WTC11 (cell line): ENCODE measurements at regions not wholly inside any gene's neighbourhood (a gene's known extent, or its start where the extent isn't known, plus 50 kb on each side); places are given as distances from the start of the nearest gene placed in this dataset.

ENCODE experiments used
- ESRRA ChIP-seq: sonication (generic); formaldehyde crosslinking; IDR thresholded peaks from 2 replicates; pipeline ENCODE4 v1.8.1; 2022; ENCODE audit warnings: mild to moderate bottlenecking, missing genetic modification reagents, borderline replicate concordance
- NFYB ChIP-seq: sonication (generic); formaldehyde crosslinking; conservative IDR thresholded peaks from 2 replicates; pipeline ENCODE4 v1.8.0; 2022; ENCODE audit warnings: low read depth, missing genetic modification reagents
- NR2C2 ChIP-seq: sonication (generic); formaldehyde crosslinking; IDR thresholded peaks from 2 replicates; pipeline ENCODE4 v1.8.0; 2022; ENCODE audit warnings: mild to moderate bottlenecking, missing genetic modification reagents
- NR3C1 ChIP-seq: sonication (generic); formaldehyde crosslinking; conservative IDR thresholded peaks from 2 replicates; pipeline ENCODE4 v1.8.1; 2023; ENCODE audit warnings: low read depth, mild to moderate bottlenecking, missing genetic modification reagents
- SP1 ChIP-seq: sonication (generic); formaldehyde crosslinking; conservative IDR thresholded peaks from 2 replicates; pipeline ENCODE4 v1.8.1; 2022; ENCODE audit warnings: missing genetic modification reagents
- TF ChIP-seq, protein P1 (sequence below): fragments of 200-600 bp; IDR thresholded peaks from 2 replicates; pipeline ENCODE4 v1.8.0; 2022; ENCODE audit warnings: antibody characterized with exemption
- TF ChIP-seq, protein P2 (sequence below): sonication (generic); formaldehyde crosslinking; IDR thresholded peaks from 2 replicates; pipeline ENCODE4 v1.8.1; 2022; ENCODE audit warnings: mild to moderate bottlenecking, missing genetic modification reagents, moderate library complexity, borderline replicate concordance
- TF ChIP-seq, protein P3 (sequence below): sonication (generic); formaldehyde crosslinking; IDR thresholded peaks from 2 replicates; pipeline ENCODE4 v1.8.0; 2022; ENCODE audit warnings: mild to moderate bottlenecking, missing genetic modification reagents
- TF ChIP-seq, protein P4 (sequence below): sonication (generic); formaldehyde crosslinking; IDR thresholded peaks from 2 replicates; pipeline ENCODE4 v1.8.1; 2022; ENCODE audit warnings: mild to moderate bottlenecking, moderate library complexity, missing genetic modification reagents
- TF ChIP-seq, protein P5 (sequence below): sonication (generic); formaldehyde crosslinking; IDR thresholded peaks from 2 replicates; pipeline ENCODE4 v1.8.1; 2023; ENCODE audit warnings: mild to moderate bottlenecking, missing genetic modification reagents, borderline replicate concordance

DNA sequence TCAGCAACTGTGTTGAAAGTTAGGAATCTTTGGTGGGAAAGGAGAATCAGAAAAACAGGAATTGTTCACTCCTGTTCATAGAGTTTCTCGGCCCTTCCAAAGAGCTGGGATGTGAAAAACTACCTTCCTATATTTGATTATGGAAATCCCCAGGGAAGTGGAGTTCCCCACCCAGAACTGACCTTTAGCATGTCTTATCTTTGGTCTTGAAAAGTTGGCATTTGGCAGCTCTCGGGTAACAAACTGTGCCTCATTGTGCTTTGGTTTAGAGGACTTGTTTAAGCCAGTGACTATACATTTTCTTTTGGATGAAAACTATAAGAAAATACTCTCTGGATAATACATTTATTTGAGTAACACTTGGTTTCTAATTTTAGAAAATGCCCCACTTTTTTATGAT lies 51.3 kb upstream of the CERS6 start:
- TF ChIP-seq, protein P1, sequence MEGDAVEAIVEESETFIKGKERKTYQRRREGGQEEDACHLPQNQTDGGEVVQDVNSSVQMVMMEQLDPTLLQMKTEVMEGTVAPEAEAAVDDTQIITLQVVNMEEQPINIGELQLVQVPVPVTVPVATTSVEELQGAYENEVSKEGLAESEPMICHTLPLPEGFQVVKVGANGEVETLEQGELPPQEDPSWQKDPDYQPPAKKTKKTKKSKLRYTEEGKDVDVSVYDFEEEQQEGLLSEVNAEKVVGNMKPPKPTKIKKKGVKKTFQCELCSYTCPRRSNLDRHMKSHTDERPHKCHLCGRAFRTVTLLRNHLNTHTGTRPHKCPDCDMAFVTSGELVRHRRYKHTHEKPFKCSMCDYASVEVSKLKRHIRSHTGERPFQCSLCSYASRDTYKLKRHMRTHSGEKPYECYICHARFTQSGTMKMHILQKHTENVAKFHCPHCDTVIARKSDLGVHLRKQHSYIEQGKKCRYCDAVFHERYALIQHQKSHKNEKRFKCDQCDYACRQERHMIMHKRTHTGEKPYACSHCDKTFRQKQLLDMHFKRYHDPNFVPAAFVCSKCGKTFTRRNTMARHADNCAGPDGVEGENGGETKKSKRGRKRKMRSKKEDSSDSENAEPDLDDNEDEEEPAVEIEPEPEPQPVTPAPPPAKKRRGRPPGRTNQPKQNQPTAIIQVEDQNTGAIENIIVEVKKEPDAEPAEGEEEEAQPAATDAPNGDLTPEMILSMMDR: no peak
- TF ChIP-seq, protein P2, sequence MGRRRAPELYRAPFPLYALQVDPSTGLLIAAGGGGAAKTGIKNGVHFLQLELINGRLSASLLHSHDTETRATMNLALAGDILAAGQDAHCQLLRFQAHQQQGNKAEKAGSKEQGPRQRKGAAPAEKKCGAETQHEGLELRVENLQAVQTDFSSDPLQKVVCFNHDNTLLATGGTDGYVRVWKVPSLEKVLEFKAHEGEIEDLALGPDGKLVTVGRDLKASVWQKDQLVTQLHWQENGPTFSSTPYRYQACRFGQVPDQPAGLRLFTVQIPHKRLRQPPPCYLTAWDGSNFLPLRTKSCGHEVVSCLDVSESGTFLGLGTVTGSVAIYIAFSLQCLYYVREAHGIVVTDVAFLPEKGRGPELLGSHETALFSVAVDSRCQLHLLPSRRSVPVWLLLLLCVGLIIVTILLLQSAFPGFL (CRISPR knock-in tag): no peak
- no peak for TF ChIP-seq NFYB (CRISPR knock-in tag)
- TF ChIP-seq SP1: no peak
- TF ChIP-seq, protein P3, sequence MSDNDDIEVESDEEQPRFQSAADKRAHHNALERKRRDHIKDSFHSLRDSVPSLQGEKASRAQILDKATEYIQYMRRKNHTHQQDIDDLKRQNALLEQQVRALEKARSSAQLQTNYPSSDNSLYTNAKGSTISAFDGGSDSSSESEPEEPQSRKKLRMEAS: no peak
- TF ChIP-seq, protein P4, sequence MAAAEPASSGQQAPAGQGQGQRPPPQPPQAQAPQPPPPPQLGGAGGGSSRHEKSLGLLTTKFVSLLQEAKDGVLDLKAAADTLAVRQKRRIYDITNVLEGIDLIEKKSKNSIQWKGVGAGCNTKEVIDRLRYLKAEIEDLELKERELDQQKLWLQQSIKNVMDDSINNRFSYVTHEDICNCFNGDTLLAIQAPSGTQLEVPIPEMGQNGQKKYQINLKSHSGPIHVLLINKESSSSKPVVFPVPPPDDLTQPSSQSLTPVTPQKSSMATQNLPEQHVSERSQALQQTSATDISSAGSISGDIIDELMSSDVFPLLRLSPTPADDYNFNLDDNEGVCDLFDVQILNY: no peak
- TF ChIP-seq NR3C1: no peak
- TF ChIP-seq NR2C2 (CRISPR knock-in tag): no peak
- TF ChIP-seq ESRRA: no peak
- TF ChIP-seq, protein P5, sequence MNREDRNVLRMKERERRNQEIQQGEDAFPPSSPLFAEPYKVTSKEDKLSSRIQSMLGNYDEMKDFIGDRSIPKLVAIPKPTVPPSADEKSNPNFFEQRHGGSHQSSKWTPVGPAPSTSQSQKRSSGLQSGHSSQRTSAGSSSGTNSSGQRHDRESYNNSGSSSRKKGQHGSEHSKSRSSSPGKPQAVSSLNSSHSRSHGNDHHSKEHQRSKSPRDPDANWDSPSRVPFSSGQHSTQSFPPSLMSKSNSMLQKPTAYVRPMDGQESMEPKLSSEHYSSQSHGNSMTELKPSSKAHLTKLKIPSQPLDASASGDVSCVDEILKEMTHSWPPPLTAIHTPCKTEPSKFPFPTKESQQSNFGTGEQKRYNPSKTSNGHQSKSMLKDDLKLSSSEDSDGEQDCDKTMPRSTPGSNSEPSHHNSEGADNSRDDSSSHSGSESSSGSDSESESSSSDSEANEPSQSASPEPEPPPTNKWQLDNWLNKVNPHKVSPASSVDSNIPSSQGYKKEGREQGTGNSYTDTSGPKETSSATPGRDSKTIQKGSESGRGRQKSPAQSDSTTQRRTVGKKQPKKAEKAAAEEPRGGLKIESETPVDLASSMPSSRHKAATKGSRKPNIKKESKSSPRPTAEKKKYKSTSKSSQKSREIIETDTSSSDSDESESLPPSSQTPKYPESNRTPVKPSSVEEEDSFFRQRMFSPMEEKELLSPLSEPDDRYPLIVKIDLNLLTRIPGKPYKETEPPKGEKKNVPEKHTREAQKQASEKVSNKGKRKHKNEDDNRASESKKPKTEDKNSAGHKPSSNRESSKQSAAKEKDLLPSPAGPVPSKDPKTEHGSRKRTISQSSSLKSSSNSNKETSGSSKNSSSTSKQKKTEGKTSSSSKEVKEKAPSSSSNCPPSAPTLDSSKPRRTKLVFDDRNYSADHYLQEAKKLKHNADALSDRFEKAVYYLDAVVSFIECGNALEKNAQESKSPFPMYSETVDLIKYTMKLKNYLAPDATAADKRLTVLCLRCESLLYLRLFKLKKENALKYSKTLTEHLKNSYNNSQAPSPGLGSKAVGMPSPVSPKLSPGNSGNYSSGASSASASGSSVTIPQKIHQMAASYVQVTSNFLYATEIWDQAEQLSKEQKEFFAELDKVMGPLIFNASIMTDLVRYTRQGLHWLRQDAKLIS (CRISPR knock-in tag): no peak
